WTC11 (cell line): ENCODE measurements at regions not wholly inside any gene's neighbourhood (a gene's known extent, or its start where the extent isn't known, plus 50 kb on each side); places are given as distances from the start of the nearest gene placed in this dataset.

Experiments
- ATAC-seq: fragments of 200-7000 bp; cut with Tn5 transposase; 2 replicates; pipeline ENCODE4 v1.10.0; 2021; ENCODE audit warnings: mild to moderate bottlenecking, moderate library complexity
- CTCF ChIA-PET: fragments of 300-600 bp; sonication (Branson Sonifier 250); formaldehyde crosslinking; loops from one replicate; lab custom pipeline; 2021; ENCODE audit warnings: antibody characterized with exemption; lab: Charles Lee
- POLR2A ChIA-PET: fragments of 350-600 bp; sonication (Branson Sonifier 250); formaldehyde crosslinking; loops from one replicate; lab custom pipeline; 2021; ENCODE audit warnings: antibody characterized with exemption; lab: Charles Lee
- DNase-seq: peaks from one replicate; pipeline ENCODE4 v3.0.0; 2021; ENCODE audit warnings: low spot score
- H3K27ac Mint-ChIP-seq: 2 replicates; pipeline ENCODE4 v1.8.0; 2021; ENCODE audit warnings: mixed read lengths
- H3K27me3 Mint-ChIP-seq: 2 replicates; pipeline ENCODE4 v1.8.0; 2021; ENCODE audit warnings: low read depth, mild to moderate bottlenecking, moderate library complexity, mixed read lengths
- H3K36me3 Mint-ChIP-seq: 2 replicates; pipeline ENCODE4 v1.8.0; 2021; ENCODE audit warnings: mixed read lengths
- H3K4me1 Mint-ChIP-seq: 2 replicates; pipeline ENCODE4 v1.8.0; 2022; ENCODE audit warnings: mixed read lengths
- H3K4me3 Mint-ChIP-seq: 2 replicates; pipeline ENCODE4 v1.8.0; 2021; ENCODE audit warnings: mild to moderate bottlenecking, moderate library complexity, mixed read lengths
- H3K9me3 Mint-ChIP-seq: 2 replicates; pipeline ENCODE4 v1.8.0; 2021; ENCODE audit warnings: mixed read lengths
- EMX1 ChIP-seq: fragments of 250-450 bp; sonication (Bioruptor Pico); IDR thresholded peaks from 2 replicates; pipeline ENCODE4 v1.8.0; 2021; ENCODE audit warnings: mild to moderate bottlenecking
- FOXP1 ChIP-seq: sonication (generic); formaldehyde crosslinking; IDR thresholded peaks from 2 replicates; pipeline ENCODE4 v1.8.0; 2022; ENCODE audit warnings: missing genetic modification reagents, mild to moderate bottlenecking, moderate library complexity, borderline replicate concordance
- GTF2I ChIP-seq: fragments of 250-450 bp; sonication (Bioruptor Pico); conservative IDR thresholded peaks from 2 replicates; pipeline ENCODE4 v1.4.0; 2021; ENCODE audit warnings: mild to moderate bottlenecking
- MYBL2 ChIP-seq: sonication (generic); formaldehyde crosslinking; IDR thresholded peaks from 2 replicates; pipeline ENCODE4 v1.8.1; 2023; ENCODE audit warnings: mild to moderate bottlenecking, moderate library complexity, missing genetic modification reagents
- NFATC4 ChIP-seq: fragments of 250-450 bp; sonication (Bioruptor Pico); IDR thresholded peaks from 2 replicates; pipeline ENCODE4 v1.9.0; 2021; ENCODE audit warnings: mild to moderate bottlenecking
- PRRX2 ChIP-seq: fragments of 250-450 bp; sonication (Bioruptor Pico); IDR thresholded peaks from 2 replicates; pipeline ENCODE4 v1.8.0; 2021; ENCODE audit warnings: mild to moderate bottlenecking
- SMAD4 ChIP-seq: sonication (generic); formaldehyde crosslinking; IDR thresholded peaks from 2 replicates; pipeline ENCODE4 v1.8.0; 2022; ENCODE audit warnings: mild to moderate bottlenecking, missing genetic modification reagents
- ZNF138 ChIP-seq: sonication (generic); formaldehyde crosslinking; conservative IDR thresholded peaks from 2 replicates; pipeline ENCODE4 v1.8.1; 2022; ENCODE audit warnings: mild to moderate bottlenecking, moderate library complexity, missing genetic modification reagents
- ZNF219 ChIP-seq: sonication (generic); formaldehyde crosslinking; IDR thresholded peaks from 2 replicates; pipeline ENCODE4 v1.8.0; 2023; ENCODE audit warnings: missing genetic modification reagents, mild to moderate bottlenecking, borderline replicate concordance
- ZNF232 ChIP-seq: sonication (generic); formaldehyde crosslinking; IDR thresholded peaks from 2 replicates; pipeline ENCODE4 v1.8.0; 2022; ENCODE audit warnings: mild to moderate bottlenecking, missing genetic modification reagents
- ZNF396 ChIP-seq: fragments of 250-450 bp; sonication (Bioruptor Pico); IDR thresholded peaks from 2 replicates; pipeline ENCODE4 v1.8.0; 2021; ENCODE audit warnings: mild to moderate bottlenecking, moderate library complexity, borderline replicate concordance
- TF ChIP-seq, protein P1 (sequence below): fragments of 250-450 bp; sonication (Bioruptor Pico); conservative IDR thresholded peaks from 2 replicates; pipeline ENCODE4 v1.9.0; 2021; ENCODE audit warnings: mild to moderate bottlenecking
- TF ChIP-seq, protein P2 (sequence below): sonication (generic); formaldehyde crosslinking; IDR thresholded peaks from 2 replicates; pipeline ENCODE4 v1.8.1; 2022; ENCODE audit warnings: missing genetic modification reagents, borderline replicate concordance
- TF ChIP-seq, protein P3 (sequence below): fragments of 250-450 bp; sonication (Bioruptor Pico); IDR thresholded peaks from 2 replicates; pipeline ENCODE4 v1.9.0; 2021; ENCODE audit warnings: mild to moderate bottlenecking
- TF ChIP-seq, protein P4 (sequence below): sonication (generic); formaldehyde crosslinking; IDR thresholded peaks from 2 replicates; pipeline ENCODE4 v1.8.0; 2023; ENCODE audit warnings: missing genetic modification reagents
- TF ChIP-seq, protein P5 (sequence below): sonication (generic); formaldehyde crosslinking; conservative IDR thresholded peaks from 2 replicates; pipeline ENCODE4 v1.8.1; 2022; ENCODE audit warnings: mild to moderate bottlenecking, missing genetic modification reagents
- TF ChIP-seq, protein P6 (sequence below): sonication (generic); formaldehyde crosslinking; IDR thresholded peaks from 2 replicates; pipeline ENCODE4 v1.8.1; 2022; ENCODE audit warnings: low read depth, missing genetic modification reagents, borderline replicate concordance
- TF ChIP-seq, protein P7 (sequence below): sonication (generic); formaldehyde crosslinking; IDR thresholded peaks from 2 replicates; pipeline ENCODE4 v1.8.1; 2022; ENCODE audit warnings: low read depth, mild to moderate bottlenecking, moderate library complexity, missing genetic modification reagents, borderline replicate concordance

DNA sequence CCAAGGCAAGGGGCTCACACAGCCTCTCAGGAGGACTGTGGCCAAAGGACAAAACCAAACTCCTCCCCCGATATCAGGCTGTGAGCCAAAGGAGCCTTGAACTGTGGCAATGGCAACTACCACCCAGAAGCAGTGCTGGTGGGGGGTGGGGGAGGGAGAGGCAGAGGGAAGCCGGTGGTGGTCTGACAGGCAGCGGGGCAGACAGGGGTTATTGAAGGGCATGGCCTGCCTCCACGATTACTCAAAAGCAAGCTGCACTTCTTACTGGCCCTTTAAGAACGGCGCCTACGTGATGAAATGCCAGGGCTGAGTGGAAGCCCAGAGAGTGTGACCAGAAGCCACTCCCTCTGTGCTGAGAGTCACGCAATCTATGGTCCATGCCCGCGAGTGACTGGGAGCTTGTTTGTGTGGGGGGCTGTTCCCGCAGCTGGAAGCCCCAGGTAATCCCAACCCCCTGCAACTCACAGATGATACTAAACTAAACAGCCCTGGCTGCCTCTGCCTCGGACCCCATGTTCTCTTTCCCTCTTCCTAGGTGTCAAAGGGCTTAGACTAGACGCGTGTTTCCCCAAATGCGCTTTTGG lies 128.2 kb upstream of the CXCR4 start (continued):
- TF ChIP-seq, protein P1, sequence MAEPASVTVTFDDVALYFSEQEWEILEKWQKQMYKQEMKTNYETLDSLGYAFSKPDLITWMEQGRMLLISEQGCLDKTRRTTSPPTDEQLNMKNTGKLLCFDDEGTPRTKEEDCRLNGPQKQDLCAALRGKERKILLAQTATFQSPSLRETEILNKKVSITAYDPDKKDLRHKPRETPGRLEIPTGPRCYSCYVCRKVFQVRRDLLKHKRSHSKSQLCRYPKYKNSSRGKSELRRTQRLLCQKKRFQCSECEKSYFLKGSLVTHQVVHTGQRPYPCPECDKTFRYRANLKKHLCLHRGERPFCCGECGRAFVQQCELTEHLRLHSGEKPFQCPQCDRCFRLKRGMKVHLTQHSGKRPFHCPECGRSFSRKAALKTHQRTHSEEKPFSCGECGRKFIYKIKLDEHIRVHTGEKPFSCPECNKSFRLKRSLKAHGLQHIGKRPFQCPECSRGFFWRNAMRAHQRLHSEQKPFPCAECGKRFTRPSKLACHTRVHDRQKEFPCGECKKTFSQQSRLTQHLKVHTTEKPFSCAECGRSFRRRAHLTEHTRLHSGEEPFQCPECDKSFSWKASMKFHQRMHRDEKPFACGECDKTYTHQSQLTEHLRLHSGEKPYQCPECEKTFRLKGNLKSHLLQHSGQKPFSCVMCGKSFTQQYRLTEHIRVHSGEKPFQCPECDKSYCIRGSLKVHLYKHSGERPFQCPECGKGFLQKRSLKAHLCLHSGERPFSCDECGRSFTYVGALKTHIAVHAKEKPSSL, result no peak
- TF ChIP-seq ZNF219 (CRISPR knock-in tag), result no peak

DNA sequence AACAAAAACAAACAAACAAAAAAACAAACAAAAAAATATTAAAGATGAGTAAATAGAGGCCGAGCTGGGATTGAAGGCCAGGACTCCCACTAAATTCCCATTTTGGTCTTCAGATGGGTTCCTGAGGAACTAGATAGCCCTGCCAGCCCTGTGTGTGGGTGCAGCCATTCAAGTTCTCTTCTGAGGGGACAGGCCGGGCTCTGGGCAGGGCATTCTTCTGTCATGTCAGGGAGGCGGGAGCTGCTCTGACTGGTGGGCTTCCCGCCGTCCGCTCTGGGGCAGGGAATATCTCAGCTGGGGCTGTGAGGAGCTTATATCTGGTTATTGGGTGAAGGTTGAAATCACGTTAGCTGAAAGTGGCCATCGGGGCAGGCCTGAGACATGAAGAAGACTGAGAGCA lies 127.3 kb upstream of the CXCR4 start:
- ChIA-PET CTCF (interaction anchor here (0.7 to 1.7 kb wide), 4 partner anchors 11 to 448 kb away, joined by 3 to 7 read pairs (median 4); no protein-coding TSS in a partner anchor), POLR2A (no interaction called here)
- no peaks in the 10 kb centered on the region for H3K9me3 Mint-ChIP-seq
- no peaks in the 10 kb centered on the region for H3K36me3 Mint-ChIP-seq
- TF ChIP-seq FOXP1 (CRISPR knock-in tag), result no peak
- TF ChIP-seq, protein P2, sequence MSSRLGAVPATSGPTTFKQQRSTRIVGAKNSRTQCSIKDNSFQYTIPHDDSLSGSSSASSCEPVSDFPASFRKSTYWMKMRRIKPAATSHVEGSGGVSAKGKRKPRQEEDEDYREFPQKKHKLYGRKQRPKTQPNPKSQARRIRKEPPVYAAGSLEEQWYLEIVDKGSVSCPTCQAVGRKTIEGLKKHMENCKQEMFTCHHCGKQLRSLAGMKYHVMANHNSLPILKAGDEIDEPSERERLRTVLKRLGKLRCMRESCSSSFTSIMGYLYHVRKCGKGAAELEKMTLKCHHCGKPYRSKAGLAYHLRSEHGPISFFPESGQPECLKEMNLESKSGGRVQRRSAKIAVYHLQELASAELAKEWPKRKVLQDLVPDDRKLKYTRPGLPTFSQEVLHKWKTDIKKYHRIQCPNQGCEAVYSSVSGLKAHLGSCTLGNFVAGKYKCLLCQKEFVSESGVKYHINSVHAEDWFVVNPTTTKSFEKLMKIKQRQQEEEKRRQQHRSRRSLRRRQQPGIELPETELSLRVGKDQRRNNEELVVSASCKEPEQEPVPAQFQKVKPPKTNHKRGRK, result no peak
- H3K27me3 Mint-ChIP-seq, result no peaks in the 10 kb centered on the region
- DNase-seq, result no peak
- no peak for ATAC-seq
- H3K27ac Mint-ChIP-seq, result no peak overlapping the region
- H3K4me1 Mint-ChIP-seq, result peaks cover 10% of the 10 kb centered on the region
- H3K4me3 Mint-ChIP-seq, result no peak overlapping the region

DNA sequence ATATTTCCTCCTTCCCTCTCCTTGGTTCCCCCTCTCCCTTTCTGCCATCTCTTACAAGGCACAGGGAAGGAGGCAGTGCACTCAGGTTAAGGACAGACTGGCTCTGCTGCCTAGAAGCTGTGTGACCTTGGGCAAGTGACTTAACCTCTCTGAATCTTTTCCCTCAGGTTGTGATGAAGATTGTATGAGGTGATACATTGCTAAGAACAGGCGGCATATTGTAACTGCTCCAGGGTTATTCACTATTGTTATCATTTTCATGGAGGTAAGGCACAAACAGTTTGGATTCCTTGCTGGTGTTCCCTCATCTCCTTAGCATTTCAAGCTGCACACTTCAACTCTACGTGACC lies 126.6 kb upstream of the CXCR4 start:
- no peak for DNase-seq
- no peaks in the 10 kb centered on the region for H3K36me3 Mint-ChIP-seq
- TF ChIP-seq ZNF396 (CRISPR knock-in tag) (no peak), EMX1 (no peak), SMAD4 (CRISPR knock-in tag) (no peak), GTF2I (CRISPR knock-in tag) (no peak), PRRX2 (no peak), ZNF219 (CRISPR knock-in tag) (no peak), NFATC4 (no peak), ZNF232 (CRISPR knock-in tag) (no peak), MYBL2 (no peak), ZNF138 (no peak)
- TF ChIP-seq, protein P3, sequence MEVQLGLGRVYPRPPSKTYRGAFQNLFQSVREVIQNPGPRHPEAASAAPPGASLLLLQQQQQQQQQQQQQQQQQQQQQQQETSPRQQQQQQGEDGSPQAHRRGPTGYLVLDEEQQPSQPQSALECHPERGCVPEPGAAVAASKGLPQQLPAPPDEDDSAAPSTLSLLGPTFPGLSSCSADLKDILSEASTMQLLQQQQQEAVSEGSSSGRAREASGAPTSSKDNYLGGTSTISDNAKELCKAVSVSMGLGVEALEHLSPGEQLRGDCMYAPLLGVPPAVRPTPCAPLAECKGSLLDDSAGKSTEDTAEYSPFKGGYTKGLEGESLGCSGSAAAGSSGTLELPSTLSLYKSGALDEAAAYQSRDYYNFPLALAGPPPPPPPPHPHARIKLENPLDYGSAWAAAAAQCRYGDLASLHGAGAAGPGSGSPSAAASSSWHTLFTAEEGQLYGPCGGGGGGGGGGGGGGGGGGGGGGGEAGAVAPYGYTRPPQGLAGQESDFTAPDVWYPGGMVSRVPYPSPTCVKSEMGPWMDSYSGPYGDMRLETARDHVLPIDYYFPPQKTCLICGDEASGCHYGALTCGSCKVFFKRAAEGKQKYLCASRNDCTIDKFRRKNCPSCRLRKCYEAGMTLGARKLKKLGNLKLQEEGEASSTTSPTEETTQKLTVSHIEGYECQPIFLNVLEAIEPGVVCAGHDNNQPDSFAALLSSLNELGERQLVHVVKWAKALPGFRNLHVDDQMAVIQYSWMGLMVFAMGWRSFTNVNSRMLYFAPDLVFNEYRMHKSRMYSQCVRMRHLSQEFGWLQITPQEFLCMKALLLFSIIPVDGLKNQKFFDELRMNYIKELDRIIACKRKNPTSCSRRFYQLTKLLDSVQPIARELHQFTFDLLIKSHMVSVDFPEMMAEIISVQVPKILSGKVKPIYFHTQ (CRISPR knock-in tag), result no peak
- TF ChIP-seq, protein P4, sequence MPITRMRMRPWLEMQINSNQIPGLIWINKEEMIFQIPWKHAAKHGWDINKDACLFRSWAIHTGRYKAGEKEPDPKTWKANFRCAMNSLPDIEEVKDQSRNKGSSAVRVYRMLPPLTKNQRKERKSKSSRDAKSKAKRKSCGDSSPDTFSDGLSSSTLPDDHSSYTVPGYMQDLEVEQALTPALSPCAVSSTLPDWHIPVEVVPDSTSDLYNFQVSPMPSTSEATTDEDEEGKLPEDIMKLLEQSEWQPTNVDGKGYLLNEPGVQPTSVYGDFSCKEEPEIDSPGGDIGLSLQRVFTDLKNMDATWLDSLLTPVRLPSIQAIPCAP (CRISPR knock-in tag), result no peak
- TF ChIP-seq, protein P5, sequence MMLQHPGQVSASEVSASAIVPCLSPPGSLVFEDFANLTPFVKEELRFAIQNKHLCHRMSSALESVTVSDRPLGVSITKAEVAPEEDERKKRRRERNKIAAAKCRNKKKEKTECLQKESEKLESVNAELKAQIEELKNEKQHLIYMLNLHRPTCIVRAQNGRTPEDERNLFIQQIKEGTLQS (CRISPR knock-in tag), result no peak
- TF ChIP-seq, protein P6, sequence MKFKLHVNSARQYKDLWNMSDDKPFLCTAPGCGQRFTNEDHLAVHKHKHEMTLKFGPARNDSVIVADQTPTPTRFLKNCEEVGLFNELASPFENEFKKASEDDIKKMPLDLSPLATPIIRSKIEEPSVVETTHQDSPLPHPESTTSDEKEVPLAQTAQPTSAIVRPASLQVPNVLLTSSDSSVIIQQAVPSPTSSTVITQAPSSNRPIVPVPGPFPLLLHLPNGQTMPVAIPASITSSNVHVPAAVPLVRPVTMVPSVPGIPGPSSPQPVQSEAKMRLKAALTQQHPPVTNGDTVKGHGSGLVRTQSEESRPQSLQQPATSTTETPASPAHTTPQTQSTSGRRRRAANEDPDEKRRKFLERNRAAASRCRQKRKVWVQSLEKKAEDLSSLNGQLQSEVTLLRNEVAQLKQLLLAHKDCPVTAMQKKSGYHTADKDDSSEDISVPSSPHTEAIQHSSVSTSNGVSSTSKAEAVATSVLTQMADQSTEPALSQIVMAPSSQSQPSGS, result no peak
- TF ChIP-seq, protein P7, sequence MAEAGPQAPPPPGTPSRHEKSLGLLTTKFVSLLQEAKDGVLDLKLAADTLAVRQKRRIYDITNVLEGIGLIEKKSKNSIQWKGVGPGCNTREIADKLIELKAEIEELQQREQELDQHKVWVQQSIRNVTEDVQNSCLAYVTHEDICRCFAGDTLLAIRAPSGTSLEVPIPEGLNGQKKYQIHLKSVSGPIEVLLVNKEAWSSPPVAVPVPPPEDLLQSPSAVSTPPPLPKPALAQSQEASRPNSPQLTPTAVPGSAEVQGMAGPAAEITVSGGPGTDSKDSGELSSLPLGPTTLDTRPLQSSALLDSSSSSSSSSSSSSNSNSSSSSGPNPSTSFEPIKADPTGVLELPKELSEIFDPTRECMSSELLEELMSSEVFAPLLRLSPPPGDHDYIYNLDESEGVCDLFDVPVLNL (CRISPR knock-in tag), result no peak
- no peak overlapping the region for H3K4me3 Mint-ChIP-seq
- no peaks in the 10 kb centered on the region for H3K9me3 Mint-ChIP-seq
- H3K27ac Mint-ChIP-seq, result no peak overlapping the region
- ChIA-PET POLR2A (no interaction called here), CTCF (no interaction called here)
- H3K27me3 Mint-ChIP-seq, result no peaks in the 10 kb centered on the region
- ATAC-seq, result no peak
- peaks cover 10% of the 10 kb centered on the region for H3K4me1 Mint-ChIP-seq
